Thymus (tissue), 11 donors: ENCODE measurements at regions not wholly inside any gene's neighbourhood (a gene's known extent, or its start where the extent isn't known, plus 50 kb on each side); places are given as distances from the start of the nearest gene placed in this dataset.
"Not testable (repeated sequence)": the region's sequence is repeated elsewhere in the genome, so short reads cannot be mapped to it uniquely, and the experiment has no call there.

Experiments
- DNase-seq, 9 donors: peaks; one replicate each; pipeline ENCODE4 v3.0.0-alpha.2; 2013; ENCODE audit warnings: low spot score in 9 of 9, low read depth in 6 of 9, missing footprints in 1 of 9
- H3K27ac ChIP-seq, 2 donors: one replicate each; pipeline ENCODE4 v1.5.1; 2013; ENCODE audit warnings: control low read depth in 1 of 2, low read depth in 1 of 2, low read length in 1 of 2, mild to moderate bottlenecking in 1 of 2, moderate library complexity in 1 of 2
- H3K27me3 ChIP-seq, 2 donors: one replicate each; pipeline ENCODE4 v1.5.1; 2013; ENCODE audit warnings: low read length in 1 of 2; ENCODE audit not compliant: control insufficient read depth in 2 of 2, insufficient read depth in 1 of 2
- H3K36me3 ChIP-seq, 2 donors: one replicate each; pipeline ENCODE4 v1.5.1; 2013; ENCODE audit warnings: low read length in 1 of 2, mild to moderate bottlenecking in 1 of 2, moderate library complexity in 1 of 2; ENCODE audit not compliant: control insufficient read depth in 2 of 2, insufficient read depth in 2 of 2
- H3K4me1 ChIP-seq, 2 donors: one replicate each; pipeline ENCODE4 v1.5.1; 2013; ENCODE audit warnings: low read length in 2 of 2; ENCODE audit not compliant: control insufficient read depth in 2 of 2, insufficient read depth in 2 of 2
- H3K4me3 ChIP-seq, 2 donors: one replicate each; pipeline ENCODE4 v1.5.1; 2013; ENCODE audit warnings: low read length in 2 of 2, control low read depth in 1 of 2, mild to moderate bottlenecking in 1 of 2
- H3K9me3 ChIP-seq, 2 donors: one replicate each; pipeline ENCODE4 v1.5.1; 2013; ENCODE audit warnings: low read length in 1 of 2, mild to moderate bottlenecking in 1 of 2; ENCODE audit not compliant: control insufficient read depth in 2 of 2, insufficient read depth in 1 of 2
- WGBS: extraction: QIAGEN DNeasy Blood & Tissue Kit; methylation state at CpG from one replicate; pipeline ENCODE4 v1.1.7; 2013; 5-methylcytosine and 5-hydroxymethylcytosine counted together
- donor health status: healthy.

DNA sequence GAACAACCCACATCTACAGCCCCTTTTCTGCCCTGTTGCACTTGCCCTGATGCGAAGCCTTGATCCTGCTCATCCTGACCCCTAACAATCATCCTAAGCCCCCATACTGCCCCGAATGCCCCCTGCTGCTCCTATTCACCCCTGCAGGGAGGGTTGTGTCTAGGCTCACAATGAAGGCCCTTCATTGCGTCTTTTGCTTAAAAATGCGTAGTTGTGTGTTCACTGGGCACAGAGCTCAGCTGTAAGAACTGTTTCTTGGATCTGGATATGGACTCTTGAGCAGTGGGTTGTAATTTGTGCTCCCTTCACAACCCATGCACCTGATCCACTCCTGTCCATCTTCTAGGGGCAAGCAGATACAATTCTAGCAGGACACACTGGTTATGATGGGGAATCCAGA, 802.9 kb downstream of the TMEM121 start:
- not testable (repeated sequence) for DNase-seq, H3K4me3 ChIP-seq, H3K36me3 ChIP-seq, H3K9me3 ChIP-seq, H3K27ac ChIP-seq, H3K27me3 ChIP-seq
- 85% methylated on average over 4 of the region's 4 CpGs for WGBS
- H3K4me1 ChIP-seq: peaks cover 7 to 27% of the 10 kb centered on the region in 2 donors

DNA sequence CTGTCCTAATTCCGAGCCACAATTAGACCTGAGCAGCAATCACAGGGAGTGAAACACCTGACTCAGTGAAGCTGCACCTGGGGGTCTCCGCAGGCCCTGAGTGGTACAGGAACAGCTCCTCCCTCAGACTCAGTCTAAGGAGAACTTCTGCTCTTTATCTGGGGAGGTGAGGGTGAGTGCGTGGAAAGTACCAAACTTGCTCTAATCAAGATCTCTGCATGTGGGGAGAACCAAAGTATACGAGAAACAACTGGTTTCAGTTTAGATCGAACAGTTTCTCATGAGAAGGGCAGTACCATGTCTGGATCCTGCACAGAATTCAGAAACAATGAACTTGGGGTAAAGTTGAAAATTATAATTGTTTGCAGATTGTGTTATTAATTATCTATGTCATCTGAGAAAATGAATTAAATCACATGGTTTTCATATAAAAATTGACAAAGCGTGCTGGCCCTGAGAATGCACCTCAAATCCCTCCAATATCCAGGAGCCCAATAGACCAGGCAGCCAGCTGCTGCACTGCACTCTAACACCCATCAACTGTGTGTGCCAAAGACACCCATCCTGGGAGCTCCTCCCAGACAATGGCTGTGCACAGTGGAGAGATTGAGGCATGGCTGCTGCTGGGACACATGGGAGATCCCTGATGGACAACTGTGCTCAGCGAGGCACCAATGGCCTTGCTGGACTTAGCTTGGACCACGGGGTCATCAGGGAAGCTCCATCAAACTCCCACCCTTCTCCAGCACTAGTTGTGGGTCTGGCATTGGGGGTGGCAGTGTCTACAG, 803.8 kb downstream of the TMEM121 start:
- not testable (repeated sequence) for H3K36me3 ChIP-seq, H3K4me3 ChIP-seq, H3K9me3 ChIP-seq, H3K27me3 ChIP-seq
- peaks cover 3 to 21% of the 10 kb centered on the region in 2 donors for H3K4me1 ChIP-seq
- peak overlapping the region in 1 of 2 donors; percentile 24 for H3K27ac ChIP-seq
- 41% methylated on average over 5 of the region's 8 CpGs for WGBS
- peak in 1 of 9 donors; percentile 37 for DNase-seq

DNA sequence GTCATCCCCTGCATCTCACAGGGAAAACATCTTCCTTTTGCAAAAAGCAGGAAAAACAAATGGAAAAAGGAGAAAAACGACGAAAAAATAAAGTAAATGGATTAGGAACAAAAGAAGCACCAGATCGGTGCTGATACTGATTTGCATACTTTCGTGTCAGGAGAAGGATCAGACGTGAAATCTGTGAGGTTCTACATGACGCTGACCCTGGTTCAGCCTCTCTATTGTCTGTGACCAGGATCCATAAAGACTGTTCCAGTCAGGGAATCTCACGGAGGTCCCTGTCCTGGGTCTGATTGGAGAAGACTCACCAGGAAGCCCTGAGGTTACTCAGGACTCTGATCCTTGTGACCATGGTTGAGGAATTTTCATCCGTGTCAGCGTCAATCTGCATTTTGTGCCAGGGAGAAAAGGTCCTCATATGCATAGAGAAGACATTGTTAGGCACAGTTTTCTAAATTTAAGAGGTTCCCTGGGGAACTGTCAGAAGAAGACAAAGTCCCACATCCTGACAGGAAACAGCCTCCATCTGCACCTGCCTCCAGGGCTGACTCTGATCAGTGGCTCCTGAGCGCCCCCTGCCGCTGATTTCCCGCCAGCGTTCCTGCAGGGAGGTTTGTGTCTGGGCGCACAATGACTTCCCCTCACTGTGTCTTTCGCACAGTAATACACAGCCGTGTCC, 808.2 kb downstream of the TMEM121 start:
- not testable (repeated sequence) for H3K4me3 ChIP-seq, H3K9me3 ChIP-seq, H3K27me3 ChIP-seq, H3K36me3 ChIP-seq
- 21% methylated on average over 12 of the region's 16 CpGs for WGBS
- H3K27ac ChIP-seq: peak overlapping the region in 1 of 2 donors; percentile 79
- peaks cover 3 to 23% of the 10 kb centered on the region in 2 donors for H3K4me1 ChIP-seq
- DNase-seq: peak in 4 of 9 donors; percentile 43 to 80 (median 68)

- not testable (repeated sequence) for H3K9me3 ChIP-seq, H3K27me3 ChIP-seq, H3K4me3 ChIP-seq, H3K36me3 ChIP-seq, DNase-seq
- WGBS: 30% methylated on average over 5 of the region's 6 CpGs
- peak overlapping the region in 1 of 2 donors; percentile 43 for H3K27ac ChIP-seq
- peaks cover 3 to 23% of the 10 kb centered on the region in 2 donors for H3K4me1 ChIP-seq
These were observed 808.7 kb downstream of the TMEM121 start for GRCh38 chr14:106335110-106335429.

- H3K27me3 ChIP-seq, H3K27ac ChIP-seq, H3K36me3 ChIP-seq, H3K9me3 ChIP-seq, DNase-seq, H3K4me3 ChIP-seq: not testable (repeated sequence)
- WGBS: 75% methylated on average over 12 of the region's 15 CpGs
- H3K4me1 ChIP-seq: peaks cover 2 to 17% of the 10 kb centered on the region in 2 donors
These were observed 812.4 kb downstream of the TMEM121 start for GRCh38 chr14:106338775-106339174.

DNA sequence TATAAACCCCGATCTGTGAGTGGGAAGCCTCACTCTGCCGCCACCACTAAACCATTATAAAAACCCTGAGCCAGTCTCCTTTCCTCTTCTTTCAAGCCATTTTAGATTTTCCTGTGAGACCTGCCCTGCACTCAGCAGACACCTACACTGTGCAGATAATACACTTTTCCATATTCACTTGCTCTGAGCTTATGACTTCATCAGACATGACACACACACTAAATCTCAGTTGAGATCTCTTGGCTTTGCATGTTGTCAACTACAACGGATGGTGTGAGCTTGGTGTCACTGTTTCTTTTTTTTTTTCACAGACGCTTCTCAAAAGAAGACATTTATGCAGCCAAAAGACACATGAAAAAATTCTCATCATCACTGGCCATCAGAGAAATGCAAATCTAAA, 814.3 kb downstream of the TMEM121 start:
- not testable (repeated sequence) for H3K36me3 ChIP-seq, H3K27ac ChIP-seq, H3K4me3 ChIP-seq, DNase-seq, H3K27me3 ChIP-seq, H3K9me3 ChIP-seq
- peaks cover 4 to 22% of the 10 kb centered on the region in 2 donors for H3K4me1 ChIP-seq
- WGBS: 92% methylated on average over 2 of the region's 4 CpGs

DNA sequence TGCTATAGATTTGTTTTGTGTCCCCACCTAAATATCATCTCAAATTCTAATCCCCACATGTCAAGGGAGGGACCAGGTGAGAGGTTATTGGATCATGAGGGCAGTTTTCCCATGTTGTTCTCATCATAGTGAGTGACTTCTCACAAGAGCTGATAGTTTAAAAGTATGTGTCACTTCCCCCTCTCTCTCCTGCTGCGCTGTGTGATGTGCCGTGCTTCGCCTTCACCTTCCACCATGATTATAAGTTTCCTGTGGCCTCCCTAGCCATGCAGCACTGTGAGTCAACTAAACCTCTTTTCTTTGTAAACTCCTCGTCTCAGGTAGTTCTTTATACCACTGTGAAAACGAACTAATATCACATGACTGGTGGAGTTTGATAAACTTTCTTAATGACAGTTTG, 814.8 kb downstream of the TMEM121 start:
- not testable (repeated sequence) for DNase-seq, H3K36me3 ChIP-seq, H3K9me3 ChIP-seq, H3K27ac ChIP-seq, H3K27me3 ChIP-seq, H3K4me3 ChIP-seq
- 82% methylated on average over 4 of the region's 5 CpGs for WGBS
- H3K4me1 ChIP-seq: peaks cover 4 to 25% of the 10 kb centered on the region in 2 donors

DNA sequence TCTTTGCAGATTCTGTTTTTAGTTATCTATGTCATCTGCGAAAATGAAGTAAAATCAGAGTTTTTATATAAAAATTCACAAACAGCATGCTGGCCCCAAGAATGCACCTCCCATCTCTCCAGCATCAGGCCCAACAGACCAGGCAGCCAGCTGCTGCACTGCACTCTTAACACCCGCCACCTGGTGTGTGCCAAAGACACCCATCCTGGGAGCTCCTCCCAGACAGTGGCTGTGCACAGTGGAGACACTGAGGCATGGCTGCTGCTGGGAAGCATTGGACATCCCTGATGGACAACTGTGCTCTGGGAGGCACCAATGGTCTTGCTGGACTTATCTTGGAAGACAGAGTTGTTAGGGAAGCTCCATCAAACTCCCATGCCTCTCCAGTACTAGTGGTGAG, 817.2 kb downstream of the TMEM121 start:
- no peaks in the 10 kb centered on the region for H3K9me3 ChIP-seq
- H3K27me3 ChIP-seq: no peaks in the 10 kb centered on the region
- H3K4me3 ChIP-seq: no peak overlapping the region
- H3K36me3 ChIP-seq: no peaks in the 10 kb centered on the region
- peak overlapping the region in 1 of 2 donors; percentile 58 for H3K27ac ChIP-seq
- H3K4me1 ChIP-seq: peaks cover 9 to 45% of the 10 kb centered on the region in 2 donors
- peak in 1 of 9 donors; percentile 79 for DNase-seq
- WGBS: 59% methylated on average over 2 of the region's 2 CpGs

DNA sequence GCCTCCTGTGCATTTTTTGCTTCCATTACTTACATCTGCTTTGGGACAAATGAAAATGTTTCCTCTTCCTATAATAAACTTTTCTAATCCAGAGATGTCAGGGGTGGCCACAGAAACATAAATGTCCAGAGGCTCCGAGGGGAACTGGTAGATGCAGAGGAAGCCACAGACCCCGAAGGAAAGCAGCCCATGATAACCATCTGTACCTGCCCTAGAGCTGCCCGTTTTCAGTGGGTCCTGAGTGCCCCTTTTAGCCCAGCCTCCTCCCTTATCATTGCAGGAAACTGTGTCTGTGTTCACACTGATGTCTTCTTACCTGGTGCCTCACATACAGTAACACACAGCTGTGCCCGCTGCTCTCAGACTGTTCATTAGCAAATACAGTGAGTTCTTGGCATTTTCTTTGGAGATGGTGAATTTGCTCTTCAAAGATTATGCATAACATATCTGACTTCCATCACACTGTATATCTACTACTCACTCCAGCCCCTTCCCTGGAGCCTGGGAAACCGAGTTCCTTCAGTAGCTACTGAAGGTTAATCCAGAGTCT, 817.8 kb downstream of the TMEM121 start:
- not testable (repeated sequence) for H3K4me3 ChIP-seq, H3K9me3 ChIP-seq, H3K36me3 ChIP-seq, H3K27me3 ChIP-seq
- peak overlapping the region in 1 of 2 donors; percentile 58 for H3K27ac ChIP-seq
- peak in 2 of 9 donors; percentile 51 to 82 for DNase-seq
- WGBS: 26% methylated on average over 4 of the region's 5 CpGs
- peaks cover 9 to 49% of the 10 kb centered on the region in 2 donors for H3K4me1 ChIP-seq
